Panc1 (cell line): ENCODE measurements at regions not wholly inside any gene's neighbourhood (a gene's known extent, or its start where the extent isn't known, plus 50 kb on each side); places are given as distances from the start of the nearest gene placed in this dataset.

Source experiments
- ATAC-seq: fragments of 200-7000 bp; cut with Tn5 transposase; 2 replicates; pipeline ENCODE4 v1.9.1; 2020; ENCODE audit warnings: mild to moderate bottlenecking, moderate library complexity
- BruUV-seq: library from RNA; stranded (reverse); fragments of 400-500 nt; replicated peaks from 2 replicates; lab custom pipeline; 2021; lab: Mats Ljungman, UMichigan
- CTCF ChIA-PET: fragments of 300-600 bp; sonication (Branson Sonifier 250); formaldehyde crosslinking; loops from one replicate; lab custom pipeline; 2022; ENCODE audit warnings: antibody characterized with exemption; lab: Charles Lee
- POLR2A ChIA-PET: fragments of 300-600 bp; sonication (Branson Sonifier 250); formaldehyde crosslinking; loops from one replicate; lab custom pipeline; 2022; ENCODE audit warnings: antibody characterized with exemption; lab: Charles Lee
- DNase-seq: peaks from one replicate; pipeline ENCODE4 v3.0.0-alpha.2; 2010; ENCODE audit warnings: low read depth, low spot score
- H3K27ac ChIP-seq: 2 replicates; pipeline ENCODE4 v1.5.1; 2011; ENCODE audit warnings: mild to moderate bottlenecking, low read length, inconsistent platforms
- H3K27me3 ChIP-seq: fragments of 200-500 bp; sonication (Bioruptor generic); 2 replicates; pipeline ENCODE4 v1.6.0; 2014; ENCODE audit warnings: low read length, inconsistent platforms; ENCODE audit not compliant: control insufficient read depth, insufficient read depth
- H3K36me3 ChIP-seq: fragments of 200-500 bp; sonication (Bioruptor generic); 2 replicates; pipeline ENCODE4 v1.5.1; 2014; ENCODE audit warnings: inconsistent platforms, mild to moderate bottlenecking, low read length, moderate library complexity; ENCODE audit not compliant: control insufficient read depth, insufficient read depth
- H3K4me1 ChIP-seq: 2 replicates; pipeline ENCODE4 v1.5.1; 2011; ENCODE audit warnings: inconsistent platforms, mild to moderate bottlenecking, low read length, moderate library complexity; ENCODE audit not compliant: control insufficient read depth, insufficient read depth
- H3K4me3 ChIP-seq, 2 experiments: 2 replicates each; pipeline ENCODE4 v1.5.1; 2011 to 2012; ENCODE audit warnings: low read depth in 2 of 2, low read length in 2 of 2, mild to moderate bottlenecking in 2 of 2, inconsistent platforms in 1 of 2, moderate library complexity in 1 of 2
- H3K9me3 ChIP-seq: fragments of 200-500 bp; sonication (Bioruptor generic); 2 replicates; pipeline ENCODE4 v1.5.1; 2014; ENCODE audit warnings: low read depth, mild to moderate bottlenecking, inconsistent platforms, low read length, moderate library complexity; ENCODE audit not compliant: control insufficient read depth, insufficient read depth
- POLR2AphosphoS5 ChIP-seq: IDR thresholded peaks from 2 replicates; pipeline ENCODE4 v1.6.1; 2012; ENCODE audit warnings: mild to moderate bottlenecking, low read depth, low read length, moderate library complexity
- SIN3A ChIP-seq: IDR thresholded peaks from 2 replicates; pipeline ENCODE4 v1.6.1; 2012; ENCODE audit warnings: low read depth, mild to moderate bottlenecking, low read length, moderate library complexity, borderline replicate concordance; ENCODE audit not compliant: insufficient read depth
- TCF7L2 ChIP-seq: IDR thresholded peaks from 2 replicates; pipeline ENCODE4 v1.6.1; 2011; ENCODE audit warnings: mild to moderate bottlenecking, low read depth, low read length, inconsistent platforms
- in situ Hi-C: cut with HindIII; loops from 2 replicates; pipeline ENCODE4 v1.10.0; 2016; ENCODE audit warnings: low sequenced_read_pairs, low pct_unique_long_range_greater_than_20kb
- intact Hi-C: fragments of 100-400 bp; cut with micrococcal nuclease; formaldehyde crosslinking; loops from one replicate; pipeline ENCODE4 v1.10.0; 2022; ENCODE audit not compliant: unreplicated experiment
- TF ChIP-seq, protein P1 (sequence below): fragments of 450-650 bp; IDR thresholded peaks from 2 replicates; pipeline ENCODE4 v1.5.1; 2017; ENCODE audit warnings: mild to moderate bottlenecking
- TF ChIP-seq, protein P2 (sequence below), 2 experiments: IDR thresholded peaks; 2 replicates each; pipeline ENCODE4 v1.6.1; 2011 to 2012; ENCODE audit warnings: low read depth in 2 of 2, control low read depth in 1 of 2, low read length in 1 of 2, mild to moderate bottlenecking in 1 of 2, moderate library complexity in 1 of 2; ENCODE audit not compliant: insufficient read depth in 1 of 2

DNA sequence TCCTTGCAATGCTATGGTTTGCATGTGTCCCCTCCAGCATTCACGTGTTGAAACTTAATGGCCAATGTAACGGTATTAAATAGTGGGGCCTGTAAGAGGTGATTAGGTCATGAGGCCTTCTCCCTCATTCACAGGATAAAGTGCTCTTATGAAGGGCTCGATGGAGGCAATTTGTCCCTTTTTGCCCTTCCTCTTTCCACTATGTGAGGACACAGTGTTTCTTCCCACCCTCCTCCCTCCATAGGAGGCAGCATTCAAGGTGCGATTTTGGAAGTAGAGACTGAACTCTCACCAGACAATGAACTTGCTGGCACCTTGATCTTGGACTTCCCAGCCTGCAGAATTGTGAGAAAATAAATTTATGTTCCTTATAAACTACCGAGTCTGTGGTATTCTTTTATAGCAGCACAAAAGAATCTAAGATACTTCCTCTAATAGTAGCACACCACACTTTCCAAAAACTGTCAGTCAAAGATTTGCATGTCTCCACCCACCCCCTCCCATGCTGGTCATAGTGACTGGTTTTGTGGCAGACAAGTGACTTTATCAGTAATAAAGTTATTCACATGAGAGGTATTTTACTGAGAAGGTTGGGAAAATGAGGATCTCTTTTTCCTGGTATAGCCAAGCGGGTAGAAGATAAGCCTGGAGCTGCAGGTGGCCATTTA is 113.5 kb upstream of the TTC29 start:
- Histone ChIP-seq H3K9me3 (no peaks in the 10 kb centered on the region), H3K36me3 (no peaks in the 10 kb centered on the region), H3K4me1 (no peaks in the 10 kb centered on the region), H3K27me3 (no peaks in the 10 kb centered on the region), H3K27ac (no peak overlapping the region), H3K4me3 (no peak overlapping the region)
- ATAC-seq (no peak), DNase-seq (no peak)
- TF ChIP-seq POLR2AphosphoS5 (no peak), SIN3A (no peak)
- POLR2A ChIA-PET = no interaction called here
- in situ Hi-C loops = no loop called here
- CTCF ChIA-PET = no interaction called here
- BruUV-seq = no TSS peak
- intact Hi-C loops = no loop called here

DNA sequence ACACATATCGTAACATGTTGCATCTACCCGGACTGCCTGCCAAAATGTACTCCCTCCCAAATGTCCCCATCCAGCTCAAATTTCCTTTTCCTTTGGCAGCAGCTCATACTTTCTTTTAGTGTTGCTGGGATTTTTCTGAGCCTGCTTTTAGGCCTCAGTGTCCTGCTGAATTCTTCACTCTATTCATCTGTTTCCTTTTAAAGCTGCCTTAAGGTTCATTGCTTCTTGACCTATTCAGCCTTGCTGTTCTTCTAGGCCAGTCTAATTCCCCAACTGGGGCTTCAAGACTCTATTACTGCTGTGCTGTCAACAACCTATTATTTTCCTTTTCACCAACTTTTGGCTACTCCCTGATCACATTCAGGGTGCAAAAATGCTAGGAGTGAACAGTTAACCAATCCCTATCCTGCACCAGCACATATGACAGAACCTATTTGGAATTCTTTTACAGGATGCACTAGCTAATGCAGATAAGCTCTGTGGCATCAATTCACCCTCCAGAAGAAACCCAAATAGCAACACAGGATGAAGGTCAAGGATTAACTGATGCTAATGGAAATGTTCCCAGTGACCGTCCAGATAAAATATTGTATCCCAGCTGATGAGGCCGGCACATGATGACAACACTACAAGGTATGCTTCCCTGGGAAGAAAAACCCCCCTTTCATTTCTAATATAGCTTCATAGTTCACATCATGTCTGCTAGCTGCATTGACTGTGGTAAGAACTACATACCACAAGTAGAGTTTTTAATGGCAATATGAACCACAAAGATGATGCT is 114.7 kb upstream of the TTC29 start:
- H3K27me3 ChIP-seq = no peaks in the 10 kb centered on the region
- TF ChIP-seq, protein P1, sequence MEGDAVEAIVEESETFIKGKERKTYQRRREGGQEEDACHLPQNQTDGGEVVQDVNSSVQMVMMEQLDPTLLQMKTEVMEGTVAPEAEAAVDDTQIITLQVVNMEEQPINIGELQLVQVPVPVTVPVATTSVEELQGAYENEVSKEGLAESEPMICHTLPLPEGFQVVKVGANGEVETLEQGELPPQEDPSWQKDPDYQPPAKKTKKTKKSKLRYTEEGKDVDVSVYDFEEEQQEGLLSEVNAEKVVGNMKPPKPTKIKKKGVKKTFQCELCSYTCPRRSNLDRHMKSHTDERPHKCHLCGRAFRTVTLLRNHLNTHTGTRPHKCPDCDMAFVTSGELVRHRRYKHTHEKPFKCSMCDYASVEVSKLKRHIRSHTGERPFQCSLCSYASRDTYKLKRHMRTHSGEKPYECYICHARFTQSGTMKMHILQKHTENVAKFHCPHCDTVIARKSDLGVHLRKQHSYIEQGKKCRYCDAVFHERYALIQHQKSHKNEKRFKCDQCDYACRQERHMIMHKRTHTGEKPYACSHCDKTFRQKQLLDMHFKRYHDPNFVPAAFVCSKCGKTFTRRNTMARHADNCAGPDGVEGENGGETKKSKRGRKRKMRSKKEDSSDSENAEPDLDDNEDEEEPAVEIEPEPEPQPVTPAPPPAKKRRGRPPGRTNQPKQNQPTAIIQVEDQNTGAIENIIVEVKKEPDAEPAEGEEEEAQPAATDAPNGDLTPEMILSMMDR = no peak
- no peak for TF ChIP-seq POLR2AphosphoS5
- TF ChIP-seq SIN3A = no peak
- TF ChIP-seq, protein P2, sequence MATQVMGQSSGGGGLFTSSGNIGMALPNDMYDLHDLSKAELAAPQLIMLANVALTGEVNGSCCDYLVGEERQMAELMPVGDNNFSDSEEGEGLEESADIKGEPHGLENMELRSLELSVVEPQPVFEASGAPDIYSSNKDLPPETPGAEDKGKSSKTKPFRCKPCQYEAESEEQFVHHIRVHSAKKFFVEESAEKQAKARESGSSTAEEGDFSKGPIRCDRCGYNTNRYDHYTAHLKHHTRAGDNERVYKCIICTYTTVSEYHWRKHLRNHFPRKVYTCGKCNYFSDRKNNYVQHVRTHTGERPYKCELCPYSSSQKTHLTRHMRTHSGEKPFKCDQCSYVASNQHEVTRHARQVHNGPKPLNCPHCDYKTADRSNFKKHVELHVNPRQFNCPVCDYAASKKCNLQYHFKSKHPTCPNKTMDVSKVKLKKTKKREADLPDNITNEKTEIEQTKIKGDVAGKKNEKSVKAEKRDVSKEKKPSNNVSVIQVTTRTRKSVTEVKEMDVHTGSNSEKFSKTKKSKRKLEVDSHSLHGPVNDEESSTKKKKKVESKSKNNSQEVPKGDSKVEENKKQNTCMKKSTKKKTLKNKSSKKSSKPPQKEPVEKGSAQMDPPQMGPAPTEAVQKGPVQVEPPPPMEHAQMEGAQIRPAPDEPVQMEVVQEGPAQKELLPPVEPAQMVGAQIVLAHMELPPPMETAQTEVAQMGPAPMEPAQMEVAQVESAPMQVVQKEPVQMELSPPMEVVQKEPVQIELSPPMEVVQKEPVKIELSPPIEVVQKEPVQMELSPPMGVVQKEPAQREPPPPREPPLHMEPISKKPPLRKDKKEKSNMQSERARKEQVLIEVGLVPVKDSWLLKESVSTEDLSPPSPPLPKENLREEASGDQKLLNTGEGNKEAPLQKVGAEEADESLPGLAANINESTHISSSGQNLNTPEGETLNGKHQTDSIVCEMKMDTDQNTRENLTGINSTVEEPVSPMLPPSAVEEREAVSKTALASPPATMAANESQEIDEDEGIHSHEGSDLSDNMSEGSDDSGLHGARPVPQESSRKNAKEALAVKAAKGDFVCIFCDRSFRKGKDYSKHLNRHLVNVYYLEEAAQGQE (IDR thresholded peaks at IDR 0.05; ENCODE audit: insufficient read depth in 1 of 2, low read depth in 2 of 2, low read length in 1 of 2) = no peak
- TF ChIP-seq TCF7L2 = no peak
- in situ Hi-C loops (no loop called here), intact Hi-C loops (no loop called here)
- DNase-seq (no peak), ATAC-seq (no peak)
- H3K4me1 ChIP-seq = no peaks in the 10 kb centered on the region
- H3K4me3 ChIP-seq = no peak overlapping the region
- no TSS peak for BruUV-seq
- CTCF ChIA-PET = no interaction called here
- H3K9me3 ChIP-seq = no peaks in the 10 kb centered on the region
- no peaks in the 10 kb centered on the region for H3K36me3 ChIP-seq
- H3K27ac ChIP-seq = no peak overlapping the region
- POLR2A ChIA-PET = no interaction called here

DNA sequence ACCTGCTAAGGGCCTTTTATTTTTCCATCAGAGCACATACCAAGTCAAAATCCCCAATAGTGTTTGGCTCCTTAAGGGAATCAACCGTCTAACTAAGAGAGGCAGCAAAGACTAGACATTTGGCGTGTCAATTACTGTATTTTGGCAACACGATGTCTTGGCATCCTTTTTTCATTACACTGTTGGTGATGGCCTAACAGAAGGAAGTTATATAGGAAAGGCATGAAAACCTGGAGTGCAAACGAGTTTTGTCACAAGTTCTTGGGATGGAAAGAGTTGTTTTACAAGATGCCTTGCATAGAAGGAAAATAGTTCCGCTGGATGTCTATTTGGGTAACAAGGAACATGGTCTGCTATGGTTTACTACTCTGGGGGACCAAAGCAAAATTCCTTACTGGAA is 119.2 kb upstream of the TTC29 start:
- H3K4me1 ChIP-seq = no peaks in the 10 kb centered on the region
- BruUV-seq = no TSS peak
- no peak for DNase-seq
- no peaks in the 10 kb centered on the region for H3K27me3 ChIP-seq
- no peaks in the 10 kb centered on the region; the same call in 1 of the 2 replicates for H3K36me3 ChIP-seq
- H3K9me3 ChIP-seq = no peaks in the 10 kb centered on the region
- ATAC-seq = no peak
- no peak overlapping the region for H3K27ac ChIP-seq
- H3K4me3 ChIP-seq = no peak overlapping the region
- no peak for TF ChIP-seq TCF7L2
- in situ Hi-C loops (no loop called here), intact Hi-C loops (no loop called here)
- CTCF ChIA-PET = no interaction called here
- POLR2A ChIA-PET = no interaction called here
